Gastrocnemius medialis (tissue), 4 donors: ENCODE measurements at regions not wholly inside any gene's neighbourhood (a gene's known extent, or its start where the extent isn't known, plus 50 kb on each side); places are given as distances from the start of the nearest gene placed in this dataset.

Experiments used
- POLR2A ChIP-seq, 2 donors: fragments of 450-650 bp; IDR thresholded peaks; one replicate each; pipeline ENCODE4 v1.6.1; 2017; ENCODE audit warnings: antibody characterized with exemption in 2 of 2, mild to moderate bottlenecking in 2 of 2, moderate library complexity in 2 of 2
- TF ChIP-seq, protein P1 (sequence below), 5 experiments: fragments of 450-650 bp in 3 of 5; fragments of 200-600 bp in 2 of 5; sonication (generic) in 2 of 5; IDR thresholded peaks in 4 of 5; conservative IDR thresholded peaks in 1 of 5; 1 replicate in 4 of 5; 2 replicates in 1 of 5; pipeline ENCODE4 v1.5.1; 2016 to 2019; ENCODE audit warnings: antibody characterized with exemption in 5 of 5, mild to moderate bottlenecking in 3 of 5, moderate library complexity in 3 of 5

DNA sequence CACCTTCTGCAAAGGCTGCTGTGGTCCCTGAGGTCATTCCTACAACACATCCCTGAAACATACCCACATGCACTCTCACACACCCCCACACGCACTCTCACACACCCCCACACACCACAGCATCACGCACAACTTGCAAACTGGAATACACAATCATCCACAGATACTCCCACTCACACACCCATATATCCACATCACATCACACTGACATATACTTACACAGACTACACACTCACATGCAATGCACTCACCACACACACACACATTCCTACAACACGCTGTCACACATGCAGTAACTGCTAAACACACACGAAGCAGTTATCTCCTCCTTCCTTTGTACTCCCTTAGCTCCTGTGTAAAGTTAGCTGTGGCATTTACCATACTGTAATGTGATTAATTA lies 57.1 kb upstream of the PKDCC start:
- TF ChIP-seq, protein P1, sequence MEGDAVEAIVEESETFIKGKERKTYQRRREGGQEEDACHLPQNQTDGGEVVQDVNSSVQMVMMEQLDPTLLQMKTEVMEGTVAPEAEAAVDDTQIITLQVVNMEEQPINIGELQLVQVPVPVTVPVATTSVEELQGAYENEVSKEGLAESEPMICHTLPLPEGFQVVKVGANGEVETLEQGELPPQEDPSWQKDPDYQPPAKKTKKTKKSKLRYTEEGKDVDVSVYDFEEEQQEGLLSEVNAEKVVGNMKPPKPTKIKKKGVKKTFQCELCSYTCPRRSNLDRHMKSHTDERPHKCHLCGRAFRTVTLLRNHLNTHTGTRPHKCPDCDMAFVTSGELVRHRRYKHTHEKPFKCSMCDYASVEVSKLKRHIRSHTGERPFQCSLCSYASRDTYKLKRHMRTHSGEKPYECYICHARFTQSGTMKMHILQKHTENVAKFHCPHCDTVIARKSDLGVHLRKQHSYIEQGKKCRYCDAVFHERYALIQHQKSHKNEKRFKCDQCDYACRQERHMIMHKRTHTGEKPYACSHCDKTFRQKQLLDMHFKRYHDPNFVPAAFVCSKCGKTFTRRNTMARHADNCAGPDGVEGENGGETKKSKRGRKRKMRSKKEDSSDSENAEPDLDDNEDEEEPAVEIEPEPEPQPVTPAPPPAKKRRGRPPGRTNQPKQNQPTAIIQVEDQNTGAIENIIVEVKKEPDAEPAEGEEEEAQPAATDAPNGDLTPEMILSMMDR (IDR thresholded peaks at IDR 0.05 in 4 of 5, conservative IDR thresholded peaks at IDR 0.05 in 1 of 5): no peak
- TF ChIP-seq POLR2A (IDR thresholded peaks at IDR 0.05): no peak
